ENCODE measurements at regions not wholly inside any gene's neighbourhood (a gene's known extent, or its start where the extent isn't known, plus 50 kb on each side); places are given as distances from the start of the nearest gene placed in this dataset.

GRCh38 chr2:226508683-226509082 lies 290.9 kb downstream of the IRS1 start:
- no peaks in the 10 kb centered on the region for H3K36me3 ChIP-seq (ENCODE audit: control insufficient read depth in 4 of 4, insufficient read depth in 3 of 4, low read depth in 1 of 4, low read length in 3 of 4)
- H3K27ac ChIP-seq (ENCODE audit: low read depth in 1 of 2, low read length in 2 of 2) = no peak overlapping the region
- TF ChIP-seq GABPA (IDR thresholded peaks at IDR 0.05 in 1 of 2, conservative IDR thresholded peaks at IDR 0.05 in 1 of 2) (no peak), RXRA (IDR thresholded peaks at IDR 0.05) (no peak), YY1 (IDR thresholded peaks at IDR 0.05) (no peak), RAD21 (IDR thresholded peaks at IDR 0.05) (no peak)
- TF ChIP-seq, protein P1, sequence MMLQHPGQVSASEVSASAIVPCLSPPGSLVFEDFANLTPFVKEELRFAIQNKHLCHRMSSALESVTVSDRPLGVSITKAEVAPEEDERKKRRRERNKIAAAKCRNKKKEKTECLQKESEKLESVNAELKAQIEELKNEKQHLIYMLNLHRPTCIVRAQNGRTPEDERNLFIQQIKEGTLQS (IDR thresholded peaks at IDR 0.05) = no peak
- 92% methylated on average over 2 of the region's 2 CpGs for WGBS
- no peak overlapping the region for H3K4me3 ChIP-seq (ENCODE audit: low read depth in 1 of 3, low read length in 3 of 3)
- no peaks in the 10 kb centered on the region for H3K9me3 ChIP-seq (ENCODE audit: control insufficient read depth in 4 of 4, low read length in 3 of 4)
- H3K4me1 ChIP-seq (ENCODE audit: control insufficient read depth in 4 of 4, insufficient read depth in 4 of 4, low read length in 3 of 4) = peaks cover 0 to 19% (median 18%) of the 10 kb centered on the region in 4 donors
- H3K27me3 ChIP-seq (ENCODE audit: control insufficient read depth in 4 of 4, insufficient read depth in 4 of 4, low read length in 3 of 4) = no peaks in the 10 kb centered on the region
- no peak for DNase-seq (ENCODE audit: low spot score)
- H3K9ac ChIP-seq (ENCODE audit: low read depth in 1 of 2, low read length in 2 of 2) = no peak overlapping the region

GRCh38 chr2:226508005-226508404 lies 291.6 kb downstream of the IRS1 start:
- no peak for TF ChIP-seq RAD21 (IDR thresholded peaks at IDR 0.05)
- no peak for TF ChIP-seq SP1 (IDR thresholded peaks at IDR 0.05)
- no peak for TF ChIP-seq FOXA1 (IDR thresholded peaks at IDR 0.05)
- no peak for TF ChIP-seq FOXA2 (IDR thresholded peaks at IDR 0.05)
- no peak for TF ChIP-seq HNF4G (IDR thresholded peaks at IDR 0.05)
- no peak for TF ChIP-seq EGR1 (IDR thresholded peaks at IDR 0.05; ENCODE audit: low read depth in 2 of 2)
- no peak for TF ChIP-seq MAX (IDR thresholded peaks at IDR 0.05)
- TF ChIP-seq, protein P1 (IDR thresholded peaks at IDR 0.05) = no peak
- no peak for TF ChIP-seq HNF4A (conservative IDR thresholded peaks at IDR 0.05)
- no peak for TF ChIP-seq TAF1 (conservative IDR thresholded peaks at IDR 0.05)
- TF ChIP-seq RXRA (IDR thresholded peaks at IDR 0.05) = no peak
- no peak for DNase-seq (ENCODE audit: low spot score)

GRCh38 chr2:226497146-226497909 lies 302.3 kb downstream of the IRS1 start:
- no peaks in the 10 kb centered on the region for H3K36me3 ChIP-seq (ENCODE audit: control insufficient read depth in 4 of 4, insufficient read depth in 3 of 4, low read depth in 1 of 4, low read length in 3 of 4)
- WGBS = 92% methylated on average over 4 of the region's 4 CpGs
- H3K27me3 ChIP-seq (ENCODE audit: control insufficient read depth in 4 of 4, insufficient read depth in 4 of 4, low read length in 3 of 4) = no peaks in the 10 kb centered on the region
- no peak overlapping the region for H3K27ac ChIP-seq (ENCODE audit: low read depth in 1 of 2, low read length in 2 of 2)
- H3K9ac ChIP-seq (ENCODE audit: low read depth in 1 of 2, low read length in 2 of 2) = no peak overlapping the region
- no peaks in the 10 kb centered on the region for H3K4me1 ChIP-seq (ENCODE audit: control insufficient read depth in 4 of 4, insufficient read depth in 4 of 4, low read length in 3 of 4)
- H3K9me3 ChIP-seq (ENCODE audit: control insufficient read depth in 4 of 4, low read length in 3 of 4) = no peaks in the 10 kb centered on the region
- no peak for DNase-seq (ENCODE audit: low spot score)
- no peak overlapping the region for H3K4me3 ChIP-seq (ENCODE audit: low read depth in 1 of 3, low read length in 3 of 3)
- TF ChIP-seq YY1 (IDR thresholded peaks at IDR 0.05) (no peak), NR2F2 (IDR thresholded peaks at IDR 0.05) (no peak), FOXA1 (IDR thresholded peaks at IDR 0.05) (no peak), MAX (IDR thresholded peaks at IDR 0.05) (no peak), TAF1 (conservative IDR thresholded peaks at IDR 0.05) (no peak), HNF4A (conservative IDR thresholded peaks at IDR 0.05) (no peak), HNF4G (IDR thresholded peaks at IDR 0.05) (no peak), GABPA (IDR thresholded peaks at IDR 0.05 in 1 of 2, conservative IDR thresholded peaks at IDR 0.05 in 1 of 2) (no peak), FOXA2 (IDR thresholded peaks at IDR 0.05) (no peak), SP1 (IDR thresholded peaks at IDR 0.05) (no peak), EGR1 (IDR thresholded peaks at IDR 0.05; ENCODE audit: low read depth in 2 of 2) (no peak), RAD21 (IDR thresholded peaks at IDR 0.05) (no peak)
- TF ChIP-seq, protein P2, sequence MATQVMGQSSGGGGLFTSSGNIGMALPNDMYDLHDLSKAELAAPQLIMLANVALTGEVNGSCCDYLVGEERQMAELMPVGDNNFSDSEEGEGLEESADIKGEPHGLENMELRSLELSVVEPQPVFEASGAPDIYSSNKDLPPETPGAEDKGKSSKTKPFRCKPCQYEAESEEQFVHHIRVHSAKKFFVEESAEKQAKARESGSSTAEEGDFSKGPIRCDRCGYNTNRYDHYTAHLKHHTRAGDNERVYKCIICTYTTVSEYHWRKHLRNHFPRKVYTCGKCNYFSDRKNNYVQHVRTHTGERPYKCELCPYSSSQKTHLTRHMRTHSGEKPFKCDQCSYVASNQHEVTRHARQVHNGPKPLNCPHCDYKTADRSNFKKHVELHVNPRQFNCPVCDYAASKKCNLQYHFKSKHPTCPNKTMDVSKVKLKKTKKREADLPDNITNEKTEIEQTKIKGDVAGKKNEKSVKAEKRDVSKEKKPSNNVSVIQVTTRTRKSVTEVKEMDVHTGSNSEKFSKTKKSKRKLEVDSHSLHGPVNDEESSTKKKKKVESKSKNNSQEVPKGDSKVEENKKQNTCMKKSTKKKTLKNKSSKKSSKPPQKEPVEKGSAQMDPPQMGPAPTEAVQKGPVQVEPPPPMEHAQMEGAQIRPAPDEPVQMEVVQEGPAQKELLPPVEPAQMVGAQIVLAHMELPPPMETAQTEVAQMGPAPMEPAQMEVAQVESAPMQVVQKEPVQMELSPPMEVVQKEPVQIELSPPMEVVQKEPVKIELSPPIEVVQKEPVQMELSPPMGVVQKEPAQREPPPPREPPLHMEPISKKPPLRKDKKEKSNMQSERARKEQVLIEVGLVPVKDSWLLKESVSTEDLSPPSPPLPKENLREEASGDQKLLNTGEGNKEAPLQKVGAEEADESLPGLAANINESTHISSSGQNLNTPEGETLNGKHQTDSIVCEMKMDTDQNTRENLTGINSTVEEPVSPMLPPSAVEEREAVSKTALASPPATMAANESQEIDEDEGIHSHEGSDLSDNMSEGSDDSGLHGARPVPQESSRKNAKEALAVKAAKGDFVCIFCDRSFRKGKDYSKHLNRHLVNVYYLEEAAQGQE (IDR thresholded peaks at IDR 0.05) = no peak
- TF ChIP-seq, protein P1 (IDR thresholded peaks at IDR 0.05) = no peak
- TF ChIP-seq, protein P3, sequence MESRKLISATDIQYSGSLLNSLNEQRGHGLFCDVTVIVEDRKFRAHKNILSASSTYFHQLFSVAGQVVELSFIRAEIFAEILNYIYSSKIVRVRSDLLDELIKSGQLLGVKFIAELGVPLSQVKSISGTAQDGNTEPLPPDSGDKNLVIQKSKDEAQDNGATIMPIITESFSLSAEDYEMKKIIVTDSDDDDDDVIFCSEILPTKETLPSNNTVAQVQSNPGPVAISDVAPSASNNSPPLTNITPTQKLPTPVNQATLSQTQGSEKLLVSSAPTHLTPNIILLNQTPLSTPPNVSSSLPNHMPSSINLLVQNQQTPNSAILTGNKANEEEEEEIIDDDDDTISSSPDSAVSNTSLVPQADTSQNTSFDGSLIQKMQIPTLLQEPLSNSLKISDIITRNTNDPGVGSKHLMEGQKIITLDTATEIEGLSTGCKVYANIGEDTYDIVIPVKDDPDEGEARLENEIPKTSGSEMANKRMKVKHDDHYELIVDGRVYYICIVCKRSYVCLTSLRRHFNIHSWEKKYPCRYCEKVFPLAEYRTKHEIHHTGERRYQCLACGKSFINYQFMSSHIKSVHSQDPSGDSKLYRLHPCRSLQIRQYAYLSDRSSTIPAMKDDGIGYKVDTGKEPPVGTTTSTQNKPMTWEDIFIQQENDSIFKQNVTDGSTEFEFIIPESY (IDR thresholded peaks at IDR 0.05) = no peak

More at GRCh38 chr2:226508005-226508404, 291.6 kb downstream of the IRS1 start:
- H3K27ac ChIP-seq (ENCODE audit: low read depth in 1 of 2, low read length in 2 of 2) = no peak overlapping the region
- no peak overlapping the region for H3K9ac ChIP-seq (ENCODE audit: low read depth in 1 of 2, low read length in 2 of 2)
- no peaks in the 10 kb centered on the region for H3K27me3 ChIP-seq (ENCODE audit: control insufficient read depth in 4 of 4, insufficient read depth in 4 of 4, low read length in 3 of 4)
- WGBS = 95% methylated on average over 3 of the region's 3 CpGs
- H3K4me3 ChIP-seq (ENCODE audit: low read depth in 1 of 3, low read length in 3 of 3) = no peak overlapping the region
- peaks cover 0 to 19% (median 18%) of the 10 kb centered on the region in 4 donors for H3K4me1 ChIP-seq (ENCODE audit: control insufficient read depth in 4 of 4, insufficient read depth in 4 of 4, low read length in 3 of 4)
- H3K9me3 ChIP-seq (ENCODE audit: control insufficient read depth in 4 of 4, low read length in 3 of 4) = no peaks in the 10 kb centered on the region
- no peaks in the 10 kb centered on the region for H3K36me3 ChIP-seq (ENCODE audit: control insufficient read depth in 4 of 4, insufficient read depth in 3 of 4, low read depth in 1 of 4, low read length in 3 of 4)

All from liver (tissue), 7 donors.